ENCODE measurements at regions not wholly inside any gene's neighbourhood (a gene's known extent, or its start where the extent isn't known, plus 50 kb on each side); places are given as distances from the start of the nearest gene placed in this dataset.

DNA sequence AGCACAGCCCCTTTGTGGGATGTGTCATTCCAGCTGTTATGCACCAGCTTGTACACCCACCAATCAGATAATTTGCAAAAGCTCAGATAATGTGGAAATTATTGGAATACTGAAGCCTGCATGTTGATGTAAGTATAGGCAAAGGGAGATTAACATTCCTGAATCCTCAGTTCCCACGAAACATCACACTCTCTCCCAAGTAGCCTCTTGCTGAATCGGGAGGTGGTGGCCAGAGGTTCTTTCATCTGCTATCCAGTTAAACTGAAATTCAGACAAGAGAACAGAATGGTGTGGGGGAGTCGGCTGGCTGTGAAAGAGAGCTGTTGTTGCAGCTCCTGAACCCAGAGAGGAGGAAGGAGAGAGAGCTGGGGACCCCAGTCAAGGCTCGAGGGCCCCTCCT, 170.9 kb downstream of the ZBTB18 start:
- Mint-ChIP-seq H3K36me3 (ENCODE audit: low read depth) (no peaks in the 10 kb centered on the region), H3K4me3 (no peak overlapping the region), H3K27me3 (peaks cover 5% of the 10 kb centered on the region), H3K9me3 (no peaks in the 10 kb centered on the region), H3K4me1 (ENCODE audit: low read depth) (no peaks in the 10 kb centered on the region), H3K27ac (no peak overlapping the region)
- DNase-seq = no peak
- intact Hi-C loops (cut with micrococcal nuclease) = no loop called here
- ATAC-seq = no peak
- TF ChIP-seq CTCF (IDR thresholded peaks at IDR 0.05) = no peak
- POLR2A ChIA-PET = no interaction called here
- CTCF ChIA-PET = no interaction called here

DNA sequence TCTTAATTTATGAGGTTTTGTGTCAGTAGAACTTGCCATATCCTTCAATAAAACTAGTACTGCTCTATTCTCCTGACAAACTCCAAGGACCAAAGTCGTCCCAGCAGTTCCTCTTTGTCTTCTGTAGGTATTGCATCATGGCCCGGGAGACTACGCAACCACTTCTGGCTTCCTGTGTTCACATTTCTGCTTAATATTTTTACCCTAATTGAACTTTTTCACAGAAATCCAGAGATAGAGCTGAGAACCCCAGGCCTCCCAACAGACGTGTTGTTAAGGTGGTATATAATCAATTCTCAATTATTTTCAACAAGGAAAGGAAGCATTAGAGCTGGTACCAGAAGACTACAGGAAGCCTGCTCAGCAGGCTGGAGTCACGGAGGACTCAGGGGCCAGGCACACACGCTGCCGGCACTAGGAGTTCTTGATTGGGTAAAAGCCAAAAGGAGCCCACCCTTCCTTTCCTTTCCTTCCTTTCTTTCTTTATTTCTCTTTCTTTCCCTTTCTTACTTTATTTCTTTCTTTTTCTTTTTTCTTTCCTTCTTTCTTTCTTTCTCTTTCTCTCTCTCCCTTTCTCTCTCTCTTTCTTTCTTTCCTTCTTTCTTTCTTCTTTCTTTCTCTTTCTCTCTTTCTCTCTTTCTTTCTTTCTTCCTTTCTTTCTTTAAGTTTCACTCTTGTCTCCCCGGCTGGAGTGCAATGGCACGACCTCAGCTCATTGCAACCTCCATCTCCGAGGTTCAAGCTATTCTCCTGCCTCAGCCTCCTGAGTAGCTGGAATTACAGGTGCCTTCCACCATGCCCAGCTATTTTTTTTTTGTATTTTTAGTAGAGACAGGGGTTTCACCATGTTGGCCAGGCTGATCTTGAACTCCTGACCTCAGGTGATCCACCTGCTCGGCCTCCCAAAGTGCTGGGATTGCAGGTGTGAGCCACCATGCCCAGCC, 173.7 kb downstream of the ZBTB18 start:
- Mint-ChIP-seq H3K9me3 (no peaks in the 10 kb centered on the region), H3K27me3 (peaks cover 6% of the 10 kb centered on the region), H3K27ac (no peak overlapping the region), H3K36me3 (ENCODE audit: low read depth) (no peaks in the 10 kb centered on the region), H3K4me3 (no peak overlapping the region), H3K4me1 (ENCODE audit: low read depth) (no peaks in the 10 kb centered on the region)
- intact Hi-C loops (cut with micrococcal nuclease) = no loop called here
- TF ChIP-seq CTCF (IDR thresholded peaks at IDR 0.05) = no peak
- no peak for DNase-seq
- no peak for ATAC-seq
- POLR2A ChIA-PET = no interaction called here
- CTCF ChIA-PET = no interaction called here

DNA sequence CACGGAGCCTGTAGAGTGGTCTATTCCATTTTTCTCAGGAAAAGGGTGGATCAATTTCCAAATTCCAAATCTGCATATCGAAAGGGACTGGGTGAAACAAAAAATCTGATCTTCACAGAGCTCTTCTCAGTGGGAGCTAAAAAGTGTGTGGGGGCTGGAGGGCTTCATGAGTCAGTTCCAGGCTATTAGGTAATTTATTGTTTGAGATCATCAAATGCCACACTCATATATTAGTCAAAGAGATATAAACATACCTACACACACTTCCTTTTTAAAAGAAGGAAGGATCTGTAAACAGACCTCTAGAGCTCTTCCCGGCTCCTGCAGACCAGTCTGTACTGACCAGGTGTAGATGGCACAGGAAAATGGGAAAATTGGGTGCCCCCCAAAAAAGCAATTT, 175.4 kb downstream of the ZBTB18 start:
- no peaks in the 10 kb centered on the region for H3K9me3 Mint-ChIP-seq
- ATAC-seq (no peak), DNase-seq (no peak)
- intact Hi-C loops (cut with micrococcal nuclease) = no loop called here
- H3K27me3 Mint-ChIP-seq = peaks cover 7% of the 10 kb centered on the region
- H3K27ac Mint-ChIP-seq = no peak overlapping the region
- no peaks in the 10 kb centered on the region for H3K36me3 Mint-ChIP-seq (ENCODE audit: low read depth)
- no peak for TF ChIP-seq CTCF (IDR thresholded peaks at IDR 0.05)
- POLR2A ChIA-PET = no interaction called here
- CTCF ChIA-PET = no interaction called here
- H3K4me1 Mint-ChIP-seq (ENCODE audit: low read depth) = no peaks in the 10 kb centered on the region
- H3K4me3 Mint-ChIP-seq = no peak overlapping the region

DNA sequence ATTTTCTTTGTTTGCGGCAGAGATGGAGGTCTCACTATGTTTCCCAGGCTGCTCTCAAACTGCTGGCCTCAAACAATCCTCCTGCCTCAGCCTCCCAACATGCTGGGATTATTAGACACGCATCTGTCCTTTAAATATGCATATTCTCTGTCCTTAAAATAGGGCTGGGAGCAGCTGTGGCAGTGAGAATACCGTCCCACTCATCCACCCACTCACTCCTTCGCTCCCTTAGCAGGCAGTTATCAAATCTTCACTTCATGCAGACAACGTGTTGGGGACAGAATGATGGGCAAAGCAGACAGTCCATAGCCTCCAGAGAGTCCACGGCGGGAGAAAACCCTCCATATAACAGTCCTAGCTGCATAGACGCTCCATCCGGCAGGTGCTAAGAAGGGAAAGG, 179.4 kb downstream of the ZBTB18 start:
- DNase-seq (no peak), ATAC-seq (no peak)
- CTCF ChIA-PET = interaction anchor here (0.5 kb wide), 1 partner anchor 45 kb away, joined by 3 read pairs; no protein-coding TSS in a partner anchor
- Mint-ChIP-seq H3K4me1 (ENCODE audit: low read depth) (peaks cover 3% of the 10 kb centered on the region), H3K27me3 (peaks cover 7% of the 10 kb centered on the region), H3K9me3 (no peaks in the 10 kb centered on the region), H3K4me3 (no peak overlapping the region), H3K27ac (no peak overlapping the region), H3K36me3 (ENCODE audit: low read depth) (no peaks in the 10 kb centered on the region)
- intact Hi-C loops (cut with micrococcal nuclease) = no loop called here
- TF ChIP-seq CTCF (IDR thresholded peaks at IDR 0.05) = no peak
- POLR2A ChIA-PET = no interaction called here

DNA sequence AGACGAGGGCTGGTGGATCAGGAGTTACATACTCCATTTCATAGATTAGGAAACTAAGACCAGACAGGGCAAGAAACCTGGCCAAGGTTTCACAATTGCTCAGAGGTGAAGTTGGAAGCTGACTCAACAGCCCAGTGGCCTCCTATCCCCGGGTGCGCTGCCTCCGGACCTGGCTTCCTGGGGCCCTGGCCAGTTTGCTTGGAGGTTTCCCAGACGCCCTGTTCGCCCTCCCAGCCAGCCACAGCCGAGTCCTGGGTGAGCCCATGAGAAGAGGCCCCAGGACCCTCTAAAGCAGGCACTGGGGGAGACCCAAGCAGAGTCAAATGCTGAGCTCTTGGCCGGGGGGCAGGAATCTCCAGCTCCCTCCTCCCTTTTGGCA, 180.1 kb downstream of the ZBTB18 start:
- H3K4me1 Mint-ChIP-seq (ENCODE audit: low read depth) = peaks cover 3% of the 10 kb centered on the region
- TF ChIP-seq CTCF (IDR thresholded peaks at IDR 0.05) = no peak
- POLR2A ChIA-PET = interaction anchor here (0.7 kb wide), 1 partner anchor 16 kb away, joined by 3 read pairs; no protein-coding TSS in a partner anchor
- H3K9me3 Mint-ChIP-seq = no peaks in the 10 kb centered on the region
- H3K36me3 Mint-ChIP-seq (ENCODE audit: low read depth) = no peaks in the 10 kb centered on the region
- DNase-seq (no peak), ATAC-seq (no peak)
- H3K4me3 Mint-ChIP-seq = no peak overlapping the region
- no peak overlapping the region for H3K27ac Mint-ChIP-seq
- H3K27me3 Mint-ChIP-seq = peaks cover 5% of the 10 kb centered on the region
- intact Hi-C loops (cut with micrococcal nuclease) = no loop called here
- CTCF ChIA-PET = no interaction called here

Data from activated CD8-positive, alpha-beta T cell treated with anti-CD3 and anti-CD28 coated beads for 36 hours (primary cell).